ENCODE measurements at regions not wholly inside any gene's neighbourhood (a gene's known extent, or its start where the extent isn't known, plus 50 kb on each side); places are given as distances from the start of the nearest gene placed in this dataset.

DNA sequence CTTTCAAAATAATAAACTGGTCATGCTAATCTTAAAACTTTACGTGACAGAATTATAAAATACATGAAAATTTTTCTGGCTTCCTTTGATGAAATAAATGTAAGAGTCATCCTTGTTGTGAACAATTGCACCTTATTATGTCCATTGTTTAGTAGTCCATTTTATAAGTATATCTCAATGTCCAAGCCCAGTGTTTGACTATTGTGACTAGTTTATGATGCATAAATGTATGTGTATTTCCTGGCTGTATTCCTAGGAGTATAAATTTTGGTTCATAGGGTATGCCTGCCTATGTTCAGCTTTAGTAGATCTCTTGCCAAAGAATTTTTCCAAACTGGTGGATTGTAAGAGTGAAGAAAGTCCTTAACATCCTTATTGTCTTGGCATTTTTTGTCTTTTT, 2895.5 kb upstream of the PCDH20 start:
- TF ChIP-seq CREB1 (IDR thresholded peaks at IDR 0.05; ENCODE audit: low read depth) (no peak), MAX (IDR thresholded peaks at IDR 0.05) (no peak), RAD21 (IDR thresholded peaks at IDR 0.05; ENCODE audit: low read depth) (no peak), FOXM1 (IDR thresholded peaks at IDR 0.05; ENCODE audit: borderline replicate concordance, low read depth) (no peak), EP300 (IDR thresholded peaks at IDR 0.05; ENCODE audit: borderline replicate concordance) (no peak), TCF12 (IDR thresholded peaks at IDR 0.05; ENCODE audit: low read depth) (no peak), TEAD4 (IDR thresholded peaks at IDR 0.05) (no peak)
